Trophoblast cell (in vitro differentiated cells and primary cell): ENCODE measurements at regions not wholly inside any gene's neighbourhood (a gene's known extent, or its start where the extent isn't known, plus 50 kb on each side); places are given as distances from the start of the nearest gene placed in this dataset.

Experiments
- DNase-seq, 2 donors: peaks; one replicate each; pipeline ENCODE4 v3.0.0-alpha.2; 2016
- H2AFZ ChIP-seq: 2 replicates; pipeline ENCODE4 v1.6.1; 2013; ENCODE audit warnings: low read length, moderate library complexity, mild to moderate bottlenecking; ENCODE audit not compliant: insufficient read depth, poor library complexity
- H2AK5ac ChIP-seq: 2 replicates; pipeline ENCODE4 v1.6.1; 2013; ENCODE audit warnings: mild to moderate bottlenecking, low read length
- H2BK120ac ChIP-seq: 2 replicates; pipeline ENCODE4 v1.6.1; 2013; ENCODE audit warnings: low read length, mild to moderate bottlenecking, moderate library complexity; ENCODE audit not compliant: insufficient read depth, poor library complexity
- H2BK12ac ChIP-seq: 2 replicates; pipeline ENCODE4 v1.6.1; 2013; ENCODE audit warnings: mild to moderate bottlenecking, low read length, moderate library complexity
- H2BK5ac ChIP-seq: 2 replicates; pipeline ENCODE4 v1.6.1; 2013; ENCODE audit warnings: low read length, low read depth, moderate library complexity, mild to moderate bottlenecking; ENCODE audit not compliant: poor library complexity
- H3K14ac ChIP-seq: 2 replicates; pipeline ENCODE4 v1.6.1; 2013; ENCODE audit warnings: mild to moderate bottlenecking, low read length
- H3K18ac ChIP-seq: 2 replicates; pipeline ENCODE4 v1.6.1; 2013; ENCODE audit warnings: mild to moderate bottlenecking, low read length
- H3K23ac ChIP-seq: 2 replicates; pipeline ENCODE4 v1.6.1; 2013; ENCODE audit warnings: low read length
- H3K27ac ChIP-seq: 2 replicates; pipeline ENCODE4 v1.5.1; 2013; ENCODE audit warnings: low read depth, mild to moderate bottlenecking, inconsistent platforms, low read length, moderate library complexity
- H3K27me3 ChIP-seq: 2 replicates; pipeline ENCODE4 v1.6.1; 2013; ENCODE audit warnings: inconsistent platforms, mild to moderate bottlenecking, low read length, moderate library complexity; ENCODE audit not compliant: insufficient read depth
- H3K36me3 ChIP-seq, 2 experiments: 1 replicate in 1 of 2; 2 replicates in 1 of 2; pipeline ENCODE4 v1.6.1; 2013; ENCODE audit warnings: low read length in 2 of 2, mild to moderate bottlenecking in 2 of 2, moderate library complexity in 1 of 2; ENCODE audit not compliant: insufficient read depth in 2 of 2, control insufficient read depth in 1 of 2
- H3K4ac ChIP-seq: 2 replicates; pipeline ENCODE4 v1.6.1; 2013; ENCODE audit warnings: low read depth, mild to moderate bottlenecking, low read length, moderate library complexity
- H3K4me1 ChIP-seq, 2 experiments: 1 replicate in 1 of 2; 2 replicates in 1 of 2; pipeline ENCODE4 v1.6.1; 2013; ENCODE audit warnings: low read length in 2 of 2, mild to moderate bottlenecking in 2 of 2, moderate library complexity in 1 of 2; ENCODE audit not compliant: insufficient read depth in 2 of 2, control insufficient read depth in 1 of 2
- H3K4me2 ChIP-seq: 2 replicates; pipeline ENCODE4 v1.6.1; 2013; ENCODE audit warnings: inconsistent platforms, mild to moderate bottlenecking, low read length, moderate library complexity
- H3K4me3 ChIP-seq: 2 replicates; pipeline ENCODE4 v1.5.1; 2013; ENCODE audit warnings: mild to moderate bottlenecking, low read depth, low read length, inconsistent platforms
- H3K79me1 ChIP-seq: one replicate; pipeline ENCODE4 v1.6.1; 2013; ENCODE audit warnings: low read length
- H3K79me2 ChIP-seq: 2 replicates; pipeline ENCODE4 v1.6.1; 2013; ENCODE audit warnings: low read length, mild to moderate bottlenecking; ENCODE audit not compliant: control insufficient read depth, insufficient read depth, poor library complexity
- H3K9ac ChIP-seq: 2 replicates; pipeline ENCODE4 v1.6.1; 2013; ENCODE audit warnings: mild to moderate bottlenecking, low read length
- H3K9me3 ChIP-seq: 2 replicates; pipeline ENCODE4 v1.6.1; 2013; ENCODE audit warnings: low read depth, mild to moderate bottlenecking, control low read depth, inconsistent platforms, low read length; ENCODE audit not compliant: insufficient read depth
- H4K12ac ChIP-seq: 2 replicates; pipeline ENCODE4 v1.6.1; 2013; ENCODE audit warnings: low read depth, mild to moderate bottlenecking, low read length, moderate library complexity
- H4K8ac ChIP-seq: 2 replicates; pipeline ENCODE4 v1.6.1; 2013; ENCODE audit warnings: low read depth, mild to moderate bottlenecking, low read length, moderate library complexity
- H4K91ac ChIP-seq: one replicate; pipeline ENCODE4 v1.6.1; 2013; ENCODE audit warnings: low read depth, mild to moderate bottlenecking, low read length, moderate library complexity
- WGBS: extraction: QIAGEN DNeasy Blood & Tissue Kit; methylation state at CpG from one replicate; pipeline ENCODE4 v1.1.7; 2013; ENCODE audit warnings: missing lambda C conversion rate; ENCODE audit not compliant: insufficient read length, insufficient coverage; ENCODE audit errors: extremely low coverage; 5-methylcytosine and 5-hydroxymethylcytosine counted together

GRCh38 chr10:20991526-20991925 lies 94.4 kb upstream of the NEBL start:
- Histone ChIP-seq H3K27ac (no peak overlapping the region), H3K79me1 (no peaks in the 10 kb centered on the region), H3K9ac (no peak overlapping the region), H2BK120ac (no peak overlapping the region), H2BK12ac (no peak overlapping the region), H2AFZ (no peak overlapping the region), H2AK5ac (no peak overlapping the region), H3K9me3 (peaks cover 2% of the 10 kb centered on the region), H3K4ac (no peak overlapping the region), H3K4me1 (no peaks in the 10 kb centered on the region), H3K23ac (no peak overlapping the region), H3K4me2 (no peak overlapping the region), H3K14ac (no peak overlapping the region), H3K18ac (no peak overlapping the region), H4K8ac (no peak overlapping the region), H3K4me3 (no peak overlapping the region), H4K12ac (no peak overlapping the region), H3K27me3 (no peaks in the 10 kb centered on the region), H2BK5ac (no peak overlapping the region), H3K79me2 (no peaks in the 10 kb centered on the region), H4K91ac (no peak overlapping the region), H3K36me3 (no peaks in the 10 kb centered on the region)
- WGBS, result no CpG with 5 or more reads among the region's 1 CpG
- no peak for DNase-seq

- no peak overlapping the region for H2AFZ ChIP-seq
- no CpG with 5 or more reads among the region's 1 CpG for WGBS
Observed at GRCh38 chr10:20990604-20991003, 93.5 kb upstream of the NEBL start.

GRCh38 chr10:20988357-20988983 lies 91.4 kb upstream of the NEBL start:
- Histone ChIP-seq H2BK12ac (no peak overlapping the region), H3K4me3 (no peak overlapping the region), H3K27me3 (no peaks in the 10 kb centered on the region), H2BK120ac (no peak overlapping the region), H3K23ac (no peak overlapping the region), H3K9me3 (peaks cover 2% of the 10 kb centered on the region), H2BK5ac (no peak overlapping the region), H3K14ac (no peak overlapping the region), H2AK5ac (no peak overlapping the region), H2AFZ (no peak overlapping the region), H4K91ac (no peak overlapping the region), H4K12ac (no peak overlapping the region), H3K79me2 (no peaks in the 10 kb centered on the region), H3K4me1 (no peaks in the 10 kb centered on the region), H3K18ac (no peak overlapping the region), H3K4me2 (no peak overlapping the region), H3K36me3 (no peaks in the 10 kb centered on the region), H3K27ac (no peak overlapping the region), H3K79me1 (no peaks in the 10 kb centered on the region), H3K4ac (no peak overlapping the region), H3K9ac (no peak overlapping the region), H4K8ac (no peak overlapping the region)
- WGBS, result no CpG with 5 or more reads among the region's 1 CpG
- no peak for DNase-seq

More at GRCh38 chr10:20990604-20991003, 93.5 kb upstream of the NEBL start:
- Histone ChIP-seq H4K91ac (no peak overlapping the region), H3K36me3 (no peaks in the 10 kb centered on the region), H3K9me3 (peaks cover 2% of the 10 kb centered on the region), H2AK5ac (no peak overlapping the region), H3K9ac (no peak overlapping the region), H3K18ac (no peak overlapping the region), H3K4me1 (no peaks in the 10 kb centered on the region), H4K8ac (no peak overlapping the region), H3K23ac (no peak overlapping the region), H3K27me3 (no peaks in the 10 kb centered on the region), H3K14ac (no peak overlapping the region), H3K27ac (no peak overlapping the region), H3K4me2 (no peak overlapping the region), H2BK5ac (no peak overlapping the region), H3K79me2 (no peaks in the 10 kb centered on the region), H2BK12ac (no peak overlapping the region), H4K12ac (no peak overlapping the region), H3K79me1 (no peaks in the 10 kb centered on the region), H3K4ac (no peak overlapping the region), H2BK120ac (no peak overlapping the region), H3K4me3 (no peak overlapping the region)
- DNase-seq, result peak; percentile 50 to 85

- H3K79me2 ChIP-seq, result no peaks in the 10 kb centered on the region
- no peak overlapping the region for H4K91ac ChIP-seq
- no peak overlapping the region for H3K14ac ChIP-seq
- no peak overlapping the region for H3K4me3 ChIP-seq
- no peak overlapping the region for H3K18ac ChIP-seq
- no peak overlapping the region for H2AFZ ChIP-seq
- H3K27ac ChIP-seq, result no peak overlapping the region
- H3K9ac ChIP-seq, result no peak overlapping the region
- H3K9me3 ChIP-seq, result peaks cover 2% of the 10 kb centered on the region
- no peak overlapping the region for H4K8ac ChIP-seq
- H3K4me2 ChIP-seq, result no peak overlapping the region
- H3K23ac ChIP-seq, result no peak overlapping the region
- H3K36me3 ChIP-seq, result no peaks in the 10 kb centered on the region
- no peak overlapping the region for H2BK120ac ChIP-seq
- H3K27me3 ChIP-seq, result no peaks in the 10 kb centered on the region
- H4K12ac ChIP-seq, result no peak overlapping the region
- no peaks in the 10 kb centered on the region for H3K4me1 ChIP-seq
- H3K4ac ChIP-seq, result no peak overlapping the region
- no peak overlapping the region for H2BK12ac ChIP-seq
- WGBS, result no CpG with 5 or more reads among the region's 2 CpGs
- H3K79me1 ChIP-seq, result no peaks in the 10 kb centered on the region
- H2AK5ac ChIP-seq, result no peak overlapping the region
- H2BK5ac ChIP-seq, result no peak overlapping the region
- no peak for DNase-seq
Observed at GRCh38 chr10:20986049-20986448, 88.9 kb upstream of the NEBL start.
